ENCODE measurements at regions not wholly inside any gene's neighbourhood (a gene's known extent, or its start where the extent isn't known, plus 50 kb on each side); places are given as distances from the start of the nearest gene placed in this dataset.
"Not testable (repeated sequence)": the region's sequence is repeated elsewhere in the genome, so short reads cannot be mapped to it uniquely, and the experiment has no call there.

- no peak for FAIRE-seq
Observed at GRCh38 chr3:103825586-103825985, 1390.8 kb downstream of the ZPLD1 start.

- no peak for FAIRE-seq
Observed at GRCh38 chr3:103829723-103830326, 1395.0 kb downstream of the ZPLD1 start.

- no peak for FAIRE-seq
Observed at GRCh38 chr3:103847081-103848062, 1412.6 kb downstream of the ZPLD1 start.

GRCh38 chr3:103851793-103852192 lies 1417.0 kb downstream of the ZPLD1 start:
- no peak for FAIRE-seq

GRCh38 chr3:103862415-103862814 lies 1427.6 kb downstream of the ZPLD1 start:
- no peak for FAIRE-seq

- no peak for FAIRE-seq
Observed at GRCh38 chr3:103863381-103863780, 1428.6 kb downstream of the ZPLD1 start.

GRCh38 chr3:103866113-103866512 lies 1431.3 kb downstream of the ZPLD1 start:
- no peak for FAIRE-seq

GRCh38 chr3:103873021-103873420 lies 1438.2 kb downstream of the ZPLD1 start:
- FAIRE-seq, result no peak

- no peak for FAIRE-seq
Observed at GRCh38 chr3:103873897-103874545, 1439.2 kb downstream of the ZPLD1 start.

- not testable (repeated sequence) for FAIRE-seq
Observed at GRCh38 chr3:103881809-103882208, 1447.0 kb downstream of the ZPLD1 start.

GRCh38 chr3:103889675-103890074 lies 1454.9 kb downstream of the ZPLD1 start:
- FAIRE-seq, result no peak

- FAIRE-seq, result no peak
Observed at GRCh38 chr3:103894162-103894822, 1459.5 kb downstream of the ZPLD1 start.

GRCh38 chr3:103899328-103899727 lies 1464.5 kb downstream of the ZPLD1 start:
- no peak for FAIRE-seq

GRCh38 chr3:103904991-103905390 lies 1461.7 kb upstream of the ALCAM start:
- FAIRE-seq, result no peak

GRCh38 chr3:103906304-103906703 lies 1460.4 kb upstream of the ALCAM start:
- FAIRE-seq, result no peak

GRCh38 chr3:103906808-103907207 lies 1459.9 kb upstream of the ALCAM start:
- no peak for FAIRE-seq

- FAIRE-seq, result no peak
Observed at GRCh38 chr3:103907567-103907966, 1459.1 kb upstream of the ALCAM start.

- FAIRE-seq, result no peak
Observed at GRCh38 chr3:103909395-103909794, 1457.3 kb upstream of the ALCAM start.

GRCh38 chr3:103918336-103918735 lies 1448.4 kb upstream of the ALCAM start:
- FAIRE-seq, result no peak

GRCh38 chr3:103919327-103919726 lies 1447.4 kb upstream of the ALCAM start:
- peak; percentile 11 for FAIRE-seq

- FAIRE-seq, result no peak
Observed at GRCh38 chr3:103923907-103924306, 1442.8 kb upstream of the ALCAM start.

- no peak for FAIRE-seq
Observed at GRCh38 chr3:103924544-103924943, 1442.2 kb upstream of the ALCAM start.

- no peak for FAIRE-seq
Observed at GRCh38 chr3:103926936-103927335, 1439.8 kb upstream of the ALCAM start.
